SW 1271 (cell line): ENCODE measurements at regions not wholly inside any gene's neighbourhood (a gene's known extent, or its start where the extent isn't known, plus 50 kb on each side); places are given as distances from the start of the nearest gene placed in this dataset.

ENCODE experiments used
- DNase-seq, 2 experiments: peaks; one replicate each; lab custom pipeline; 2025; lab: John Stamatoyannopoulos, UW

DNA sequence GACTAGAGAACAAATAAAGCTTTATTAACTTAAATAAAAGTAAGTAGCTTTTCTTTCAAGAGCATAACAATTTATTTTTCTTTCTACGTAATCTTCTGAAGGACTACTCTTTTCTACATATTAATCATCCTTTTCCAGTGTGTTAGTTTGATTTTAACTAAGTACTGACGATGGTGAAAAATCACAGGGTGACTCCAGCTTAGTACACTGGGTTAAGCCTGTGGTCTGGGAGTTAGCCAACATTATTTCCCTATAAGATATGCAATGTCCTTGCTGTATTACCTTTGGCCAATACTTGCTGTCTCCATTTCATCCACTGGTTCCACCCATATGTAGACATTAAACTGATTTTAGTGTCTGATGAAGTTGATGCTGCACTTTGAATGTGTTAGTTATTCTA is 508.6 kb upstream of the SUCLG2 start:
- no peak for DNase-seq

DNA sequence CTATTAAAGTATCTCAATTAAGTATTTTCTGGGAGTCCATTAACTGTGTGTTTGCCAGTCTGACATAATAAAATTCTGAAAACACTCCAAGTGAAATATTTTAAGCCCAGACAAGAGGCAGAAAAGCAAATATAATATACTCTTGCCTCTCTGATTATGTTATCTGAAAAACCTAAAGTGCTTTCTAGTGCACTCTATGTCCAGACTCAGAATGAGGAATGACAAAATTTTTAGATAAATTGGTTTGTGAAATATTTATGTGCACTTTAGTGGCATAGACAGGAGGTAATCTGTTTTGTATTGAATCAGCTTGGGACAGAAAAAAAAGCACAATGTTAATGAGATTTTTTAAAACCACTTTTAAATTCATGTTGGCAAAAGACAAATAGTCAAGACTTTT is 508.2 kb upstream of the SUCLG2 start:
- DNase-seq, result no peak

DNA sequence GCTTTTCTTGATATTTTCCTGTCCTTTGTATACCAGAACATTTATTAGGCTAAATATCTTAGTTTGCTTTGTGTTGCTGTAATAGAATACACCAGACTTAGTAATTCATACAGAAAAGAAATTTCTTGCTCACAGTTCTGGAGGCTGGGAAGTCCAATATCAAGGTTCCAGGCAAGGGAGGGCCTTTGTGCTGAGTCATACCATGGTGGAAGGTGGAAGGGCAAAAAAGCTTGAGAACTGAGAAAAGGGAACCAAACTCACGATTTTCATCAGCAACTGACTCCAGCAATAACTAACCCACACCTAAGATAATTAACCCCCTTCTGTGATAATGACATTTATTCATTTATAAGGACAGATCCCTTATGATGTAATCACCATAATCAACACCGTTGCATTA is 496.9 kb upstream of the SUCLG2 start:
- no peak for DNase-seq

DNA sequence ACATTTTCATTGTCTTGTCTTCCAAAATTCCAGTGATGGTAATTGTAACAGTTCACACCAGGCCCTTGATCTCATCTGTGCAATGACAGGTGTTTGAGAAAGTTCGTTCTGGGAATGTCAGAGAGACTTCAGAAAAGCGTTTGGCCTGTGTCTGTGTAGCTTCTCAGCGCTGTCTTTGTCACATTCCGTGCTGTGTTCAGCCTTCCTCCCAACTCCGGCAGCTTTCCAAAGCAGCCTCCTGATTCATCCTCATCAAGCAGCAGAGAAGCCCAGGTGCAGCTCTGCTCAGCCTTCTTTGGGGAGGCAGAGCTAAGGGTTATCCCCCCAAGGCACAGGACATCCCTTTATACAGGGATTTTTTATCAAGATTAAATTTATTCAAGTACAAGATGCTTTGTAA is 494.0 kb upstream of the SUCLG2 start:
- DNase-seq, result no peak

DNA sequence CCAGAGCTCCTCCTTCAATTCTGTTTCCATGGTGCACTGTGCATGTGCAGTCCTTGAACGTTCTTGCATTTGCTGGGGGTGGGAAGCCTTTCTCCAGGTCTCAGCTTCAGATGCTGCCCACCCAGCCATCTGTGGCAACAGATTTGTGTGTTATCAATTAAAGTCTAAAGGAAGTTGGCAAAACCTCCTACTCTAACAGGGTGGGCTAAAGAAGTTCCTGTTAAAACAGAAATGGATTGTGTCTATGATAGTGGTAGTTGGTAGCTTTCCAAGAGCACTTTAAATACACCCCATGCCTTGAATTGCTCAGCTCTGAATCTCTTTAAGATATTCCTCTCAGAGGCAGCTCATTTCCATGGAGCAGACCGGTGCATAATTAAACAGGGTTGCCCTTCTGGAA is 488.0 kb upstream of the SUCLG2 start:
- no peak for DNase-seq

DNA sequence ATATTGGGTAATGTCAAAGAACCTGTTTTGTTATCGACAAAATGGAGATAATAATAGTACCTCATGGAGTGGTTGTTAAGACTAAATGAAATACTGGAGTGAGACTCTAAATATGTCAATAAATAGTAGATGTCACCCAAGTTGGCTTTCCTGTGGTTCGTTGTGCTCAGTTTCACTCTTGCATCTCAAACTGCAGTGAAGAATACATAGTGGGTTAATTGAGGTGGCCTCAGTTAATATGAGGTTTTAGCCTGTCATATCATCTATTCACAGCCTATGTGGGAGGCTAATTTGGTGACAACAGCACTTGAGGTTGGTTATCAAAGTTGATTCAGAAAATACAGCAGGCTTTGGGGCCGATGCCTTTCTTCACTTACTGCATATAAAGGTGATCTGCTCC is 485.5 kb upstream of the SUCLG2 start:
- DNase-seq, result no peak

DNA sequence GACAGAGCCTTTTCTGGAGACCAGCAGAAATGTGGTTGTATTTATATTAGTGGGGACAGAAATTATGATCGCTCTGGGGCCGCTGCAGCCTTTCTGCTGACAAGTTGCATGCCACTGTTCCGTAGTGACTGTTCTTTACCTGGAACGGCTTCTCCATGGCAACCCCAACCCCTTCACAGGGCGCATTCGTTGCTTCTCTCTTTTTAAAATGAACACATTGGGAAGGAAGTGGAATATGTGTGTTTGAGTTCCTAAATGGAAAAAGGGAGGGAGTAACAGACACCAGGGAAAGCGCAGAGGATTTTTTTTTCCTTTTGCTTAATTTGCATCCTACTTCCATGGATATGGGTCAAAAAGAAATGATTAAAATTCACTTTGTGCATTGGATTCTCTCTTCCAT is 482.0 kb upstream of the SUCLG2 start:
- DNase-seq, result no peak

DNA sequence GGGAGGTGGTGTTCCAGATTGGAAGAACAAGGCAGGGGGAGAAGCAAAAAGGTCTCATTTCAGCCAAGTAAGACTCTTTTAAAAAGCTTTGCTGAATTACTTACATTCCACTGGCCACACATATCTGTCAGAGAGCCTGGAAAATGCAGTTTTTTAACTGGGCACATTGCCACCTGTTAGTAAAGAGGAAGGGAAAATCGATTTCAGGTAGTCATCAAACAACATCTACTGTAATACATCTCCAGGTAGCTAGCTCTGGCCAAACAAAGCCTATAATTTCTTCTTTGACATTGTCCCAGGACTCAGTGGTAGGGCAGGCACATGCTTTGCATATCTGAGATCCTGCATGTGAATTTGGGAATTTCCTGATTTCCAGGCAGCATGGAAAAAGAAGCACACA is 480.7 kb upstream of the SUCLG2 start:
- DNase-seq, result no peak

DNA sequence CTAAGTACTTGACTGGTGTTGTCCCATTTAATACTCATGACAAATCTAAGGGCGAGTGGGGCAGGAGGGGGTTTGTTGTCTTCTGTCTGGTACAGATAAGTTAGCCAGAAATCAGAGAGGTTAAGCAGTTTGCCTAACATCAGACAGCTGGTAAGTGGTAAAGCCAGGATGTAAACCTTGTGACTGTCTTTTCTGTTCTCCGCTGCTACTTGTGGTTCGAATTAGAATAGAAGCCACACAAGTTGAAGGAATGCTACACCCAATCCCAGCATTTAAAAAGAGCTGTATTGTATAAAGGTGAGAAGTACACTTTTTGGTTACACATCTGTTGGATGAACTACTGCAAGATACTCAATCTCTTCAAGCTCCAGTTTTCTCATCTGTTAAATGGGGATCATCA is 474.7 kb upstream of the SUCLG2 start:
- no peak for DNase-seq

DNA sequence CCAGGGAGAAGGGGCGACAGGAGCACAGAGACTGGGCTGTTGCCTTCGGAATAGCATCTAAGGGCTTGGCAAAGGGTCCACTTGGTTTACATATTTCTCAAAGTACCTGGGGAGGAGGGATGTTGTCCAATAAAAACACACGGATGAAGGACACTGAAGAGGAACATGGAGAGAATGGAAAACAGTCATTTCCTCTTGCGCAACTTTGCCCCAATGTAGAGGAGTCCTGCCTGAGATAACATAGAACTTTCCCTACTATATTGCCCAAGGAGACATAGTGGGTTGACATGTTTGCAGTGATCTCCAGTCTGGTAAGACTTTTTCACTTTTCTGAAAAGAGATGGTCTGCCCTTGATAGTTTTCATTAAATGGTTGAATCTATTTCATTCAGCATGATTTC is 468.8 kb upstream of the SUCLG2 start:
- DNase-seq, result no peak

DNA sequence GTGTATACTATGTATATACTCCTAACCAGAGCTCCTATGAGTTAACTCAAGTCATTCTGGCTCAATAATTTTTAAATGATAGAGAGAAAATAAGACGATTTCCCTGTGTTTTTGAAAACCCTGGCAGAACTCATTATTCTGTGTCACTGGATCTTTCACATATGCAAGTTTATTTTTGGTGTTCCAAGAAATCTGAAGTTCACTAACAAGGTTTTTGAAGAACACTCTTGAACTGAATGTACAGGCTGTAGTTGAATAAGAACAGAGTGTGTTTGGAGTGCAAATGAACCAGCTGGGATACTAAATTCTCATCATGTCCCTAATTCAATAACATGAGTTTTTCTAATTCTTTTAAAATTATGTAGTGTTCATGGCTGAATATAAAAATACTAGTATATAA is 466.9 kb upstream of the SUCLG2 start:
- DNase-seq, result no peak

DNA sequence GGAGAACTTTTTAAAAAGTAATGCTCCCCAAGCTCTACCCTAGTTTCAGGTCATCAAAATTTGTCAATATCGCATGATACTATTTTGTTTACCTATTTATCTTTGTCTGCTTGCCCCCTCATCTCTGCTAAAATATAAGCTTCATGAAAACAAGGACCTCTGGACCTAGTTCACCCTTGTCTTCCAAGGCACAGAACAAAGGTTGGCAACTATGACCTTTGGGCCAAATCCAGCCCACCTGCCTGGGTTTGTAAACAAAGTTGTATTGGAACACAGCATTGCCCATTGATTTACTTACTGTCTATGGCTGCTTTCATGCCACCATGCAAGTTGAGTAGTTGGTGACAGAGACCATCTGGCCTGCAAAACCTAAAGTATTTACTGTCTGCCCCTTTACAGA is 462.2 kb upstream of the SUCLG2 start:
- no peak for DNase-seq

DNA sequence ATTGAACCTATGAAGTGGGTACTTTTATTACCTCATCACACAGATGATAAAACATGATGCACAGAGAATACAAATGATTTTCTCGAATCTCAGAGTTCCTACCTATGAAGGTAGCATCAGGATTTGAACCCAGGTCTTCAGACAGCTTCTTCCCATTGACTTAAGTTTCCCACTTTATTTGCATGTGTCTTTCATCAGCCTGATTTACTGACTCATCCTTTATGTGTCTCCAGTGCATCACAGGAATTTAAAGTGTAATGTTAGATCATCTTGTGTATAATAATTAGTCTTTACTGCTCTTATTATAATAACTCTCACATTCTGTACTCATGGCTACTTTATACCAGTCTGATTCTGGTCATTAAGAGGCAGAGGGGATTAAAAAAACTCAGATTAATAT is 449.4 kb upstream of the SUCLG2 start:
- DNase-seq, result no peak

DNA sequence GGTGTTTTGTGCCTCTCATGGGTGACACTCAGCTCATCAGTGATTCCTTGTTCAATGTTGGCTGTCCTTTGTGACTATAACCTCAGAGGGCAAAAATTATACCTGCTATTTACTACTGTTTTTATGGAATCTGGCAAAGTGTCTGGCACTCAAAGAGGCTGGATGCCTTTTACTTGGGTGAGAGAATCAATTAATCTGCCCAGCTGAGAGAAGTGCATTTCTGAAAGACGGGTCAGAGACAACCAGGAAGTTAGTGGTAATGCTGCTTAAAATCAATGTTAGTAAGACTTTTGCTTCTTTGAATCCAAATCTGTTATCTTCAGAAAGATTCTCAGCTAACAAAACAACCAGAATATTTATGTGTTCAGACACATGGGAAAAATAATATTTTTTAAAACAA is 436.2 kb upstream of the SUCLG2 start:
- no peak for DNase-seq

DNA sequence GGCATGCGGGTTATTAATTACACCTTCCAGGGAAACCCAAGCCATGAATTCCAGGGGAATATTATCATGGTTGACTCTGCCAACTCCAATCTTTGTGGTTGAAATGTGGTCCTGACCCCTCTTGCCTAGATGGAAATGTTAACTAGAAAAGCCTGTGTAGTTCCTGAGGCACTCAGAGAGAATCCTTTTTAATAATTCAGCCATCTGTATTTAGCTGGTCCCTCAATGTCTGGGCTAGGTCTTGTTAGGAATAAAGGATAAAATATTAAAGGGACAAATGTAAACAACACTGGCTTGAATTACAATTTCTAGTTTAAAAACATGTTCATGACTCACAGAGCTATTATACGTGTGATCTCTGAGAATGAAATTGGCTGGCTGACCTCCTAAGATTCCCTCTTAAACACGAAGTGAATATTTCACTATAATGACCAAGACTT is 435.2 kb upstream of the SUCLG2 start:
- no peak for DNase-seq

DNA sequence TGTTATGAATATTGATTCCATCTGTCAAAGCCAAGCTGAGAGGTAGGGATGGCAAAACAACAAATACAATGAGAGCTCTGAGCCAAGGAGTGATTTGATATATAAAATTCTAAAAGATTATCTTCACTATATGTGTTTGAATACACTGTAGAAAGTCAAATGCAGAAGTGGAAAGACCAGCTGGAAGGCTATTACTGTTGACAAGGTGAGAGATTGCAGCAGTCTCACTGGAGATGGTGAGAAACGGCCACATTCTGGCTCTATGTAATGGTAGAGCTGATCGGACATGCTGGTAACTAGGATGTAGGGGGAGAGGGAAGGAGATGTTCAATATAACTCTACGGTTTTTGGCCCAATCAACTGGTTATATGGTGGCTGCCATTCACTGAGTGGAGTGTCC is 434.2 kb upstream of the SUCLG2 start:
- DNase-seq, result no peak

DNA sequence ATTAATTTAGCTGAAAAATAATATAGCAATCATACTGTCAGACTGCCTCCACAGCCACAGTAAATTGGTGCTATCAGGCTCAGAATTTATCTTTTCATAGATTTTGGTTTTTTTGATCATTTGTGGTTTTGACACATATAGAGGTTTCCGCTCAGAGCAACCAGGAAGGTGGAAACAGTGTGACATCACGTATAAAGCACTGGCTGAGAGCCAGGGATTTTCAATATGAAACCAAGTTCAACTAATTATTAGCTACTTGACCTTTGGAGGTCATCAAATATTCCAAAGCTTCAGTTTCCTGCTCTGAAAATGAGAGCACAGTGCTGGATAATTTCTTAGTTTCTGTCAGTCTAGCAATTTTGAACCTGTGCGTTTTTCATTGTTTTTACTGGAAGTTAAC is 433.8 kb upstream of the SUCLG2 start:
- no peak for DNase-seq

DNA sequence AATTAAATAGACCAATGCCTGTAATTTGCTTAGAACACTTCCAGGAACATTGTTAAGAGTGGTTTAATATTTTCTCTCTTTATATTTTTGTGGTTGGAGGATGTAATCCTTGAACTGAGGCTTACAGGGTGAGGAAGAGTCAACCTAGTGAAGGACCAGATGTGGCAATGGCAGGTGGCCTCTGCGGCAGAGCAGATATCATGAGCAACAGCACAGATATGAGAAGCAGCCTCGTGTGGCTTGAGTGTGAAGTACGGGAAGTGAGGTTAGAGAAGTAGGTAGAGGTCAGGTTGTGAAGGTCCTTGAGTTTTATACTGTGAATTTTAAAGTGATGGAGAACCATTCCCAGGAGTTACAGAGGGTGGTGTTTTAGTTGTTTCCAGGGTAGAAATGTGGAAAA is 417.6 kb upstream of the SUCLG2 start:
- no peak for DNase-seq

DNA sequence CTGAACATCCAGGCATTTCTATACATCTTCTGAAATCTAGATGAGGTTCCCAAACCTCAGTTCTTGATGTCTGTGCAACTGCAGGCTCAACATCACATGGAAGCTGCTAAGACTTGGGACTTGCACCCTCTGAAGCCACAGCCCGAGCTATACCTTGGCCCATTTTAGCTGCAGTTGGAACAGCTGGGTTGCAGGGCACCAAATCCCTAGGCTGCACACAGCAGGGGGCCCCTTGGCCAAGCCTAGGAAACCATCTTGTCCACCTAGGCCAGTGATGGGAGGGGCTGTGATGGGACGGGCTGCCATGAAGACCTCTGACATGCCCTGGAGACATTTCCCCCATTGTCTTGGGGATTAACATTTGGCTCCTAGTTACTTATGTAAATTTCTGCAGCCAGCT is 415.8 kb upstream of the SUCLG2 start:
- no peak for DNase-seq

DNA sequence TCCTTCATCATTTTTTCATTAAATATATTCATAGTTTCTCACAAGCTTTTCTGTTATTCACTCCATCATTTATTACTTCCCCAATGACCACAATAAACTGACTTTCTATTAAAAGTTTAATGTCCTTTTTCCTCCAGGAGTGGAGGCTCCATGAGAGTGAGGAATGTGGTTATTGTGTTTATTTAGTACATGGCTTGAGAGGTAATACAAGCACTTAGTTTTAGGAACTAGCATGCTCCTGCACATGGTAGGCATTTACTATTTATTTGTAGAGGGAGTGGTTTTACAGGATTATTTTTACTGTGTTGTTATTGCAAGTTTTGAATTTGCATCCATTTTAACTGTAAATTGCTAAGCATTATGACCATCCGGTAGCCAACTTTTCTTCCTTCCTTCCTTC is 412.9 kb upstream of the SUCLG2 start:
- no peak for DNase-seq

DNA sequence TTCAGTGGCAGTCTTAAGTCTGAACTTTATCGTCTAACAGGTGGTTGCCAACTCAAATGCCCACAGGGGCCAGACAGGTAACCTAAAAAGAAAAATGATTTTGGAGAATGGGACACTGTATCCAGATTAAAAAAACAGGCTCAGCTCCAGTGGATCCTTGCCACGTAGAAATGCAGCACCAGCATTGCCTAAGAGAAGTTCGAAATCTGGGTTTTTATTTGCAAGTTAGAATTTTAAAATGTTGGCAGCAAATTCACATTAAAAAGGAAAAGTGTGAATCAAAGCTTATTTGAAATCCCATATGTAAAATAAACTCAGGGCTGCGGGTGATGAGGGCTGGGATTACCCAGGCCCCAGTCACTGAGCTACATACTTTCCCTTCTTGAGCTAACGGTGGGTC is 408.5 kb upstream of the SUCLG2 start:
- no peak for DNase-seq

DNA sequence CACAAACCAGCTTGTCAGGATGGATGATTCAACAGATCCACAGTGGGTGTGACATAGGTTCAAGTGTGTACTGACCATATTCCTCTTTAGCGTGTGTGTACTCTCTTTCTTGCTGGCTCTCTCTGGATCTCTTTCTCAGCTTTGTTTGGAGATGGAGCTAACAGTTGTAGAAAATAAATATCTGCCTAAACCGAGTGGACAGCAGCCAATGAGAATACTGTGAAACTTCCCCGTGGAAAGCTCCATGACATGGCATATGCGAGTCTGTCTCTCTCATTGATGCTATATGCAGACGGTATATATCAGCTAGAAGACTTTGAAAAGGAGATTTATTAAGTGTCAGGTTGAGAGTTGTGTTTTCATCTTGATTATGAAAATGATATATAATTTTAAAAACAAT is 406.5 kb upstream of the SUCLG2 start:
- no peak for DNase-seq

DNA sequence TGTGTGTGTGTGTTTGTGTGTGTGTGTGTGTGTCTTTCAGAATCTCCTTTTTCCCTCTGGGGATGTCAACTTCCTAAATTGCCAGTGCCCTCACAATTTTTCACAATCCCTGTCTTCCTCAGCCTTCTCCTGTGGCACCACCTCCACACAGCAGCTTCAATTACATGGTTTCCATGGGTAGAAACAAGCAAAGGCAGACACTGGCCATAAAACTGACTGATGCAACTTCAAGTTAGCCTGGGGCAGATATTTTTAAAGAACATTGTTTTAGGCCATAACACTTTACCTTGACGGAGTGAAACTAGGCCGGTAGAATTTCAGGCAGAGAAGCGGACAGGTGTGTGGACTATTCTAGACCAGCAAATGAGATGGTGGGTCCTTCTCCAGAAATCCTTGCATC is 405.8 kb upstream of the SUCLG2 start:
- DNase-seq, result no peak

DNA sequence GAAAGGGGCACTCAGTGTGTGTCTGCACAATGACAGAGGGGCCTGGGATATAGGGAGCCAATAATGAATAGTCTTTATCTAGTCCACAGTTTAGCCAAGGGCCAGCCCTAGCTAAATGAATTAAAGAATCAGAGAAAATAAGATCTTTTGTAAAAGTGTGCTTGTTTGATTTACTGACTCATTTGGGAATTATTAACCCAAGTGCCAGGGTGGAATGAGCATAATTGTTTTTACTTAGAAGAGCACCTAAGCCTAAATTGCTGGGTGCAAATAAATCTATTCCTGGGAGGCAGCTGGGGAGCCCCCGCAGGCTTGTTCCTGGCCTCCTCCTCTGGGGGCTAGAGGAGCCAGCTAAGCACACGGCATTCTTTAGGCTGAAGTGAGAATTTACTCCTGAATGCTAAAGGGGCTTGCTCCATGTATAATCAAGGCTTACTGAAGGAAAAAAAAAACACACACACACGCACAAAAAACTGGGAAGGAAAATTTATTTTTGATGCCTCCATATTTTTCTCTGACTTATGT is 405.3 kb upstream of the SUCLG2 start:
- no peak for DNase-seq

DNA sequence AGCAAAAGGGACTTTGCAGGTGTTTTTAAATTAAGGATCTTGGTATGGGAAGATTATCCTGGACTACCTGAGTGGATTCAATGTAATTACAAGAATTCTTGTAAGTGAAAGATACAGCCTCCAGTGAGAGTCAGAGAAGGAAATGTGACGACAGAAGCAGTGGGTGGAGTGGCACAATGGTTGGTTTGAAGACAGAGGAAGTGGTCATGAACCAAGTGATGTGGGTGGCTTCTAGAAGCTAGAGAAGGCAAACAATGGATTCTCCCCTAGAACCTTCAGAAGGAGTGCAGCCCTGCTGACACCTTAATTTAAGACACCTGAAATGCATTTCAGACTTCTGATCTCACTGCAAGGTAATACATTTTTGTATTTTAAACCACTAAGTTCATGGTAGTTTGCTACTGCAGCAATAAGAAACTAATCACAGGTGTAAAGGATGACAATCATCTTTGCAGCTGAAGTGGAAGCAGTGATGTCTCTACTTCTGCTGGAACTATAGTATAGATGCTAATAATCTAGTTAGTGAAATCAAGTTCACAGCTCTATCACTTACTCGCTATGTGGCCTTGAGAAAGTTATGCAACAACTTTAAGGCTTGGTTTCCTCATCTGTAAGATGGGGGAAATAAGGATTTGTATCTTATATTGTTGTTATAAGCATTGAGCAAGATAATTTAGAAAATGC is 403.4 kb upstream of the SUCLG2 start:
- no peak for DNase-seq
